GM21390 (cell line): ENCODE measurements at regions not wholly inside any gene's neighbourhood (a gene's known extent, or its start where the extent isn't known, plus 50 kb on each side); places are given as distances from the start of the nearest gene placed in this dataset.
A peak's percentile ranks its signal among the peaks of the same experiment; 100 is the strongest.

ENCODE experiments used
- ATAC-seq: cut with Tn5 transposase; IDR thresholded peaks from one replicate; pipeline ENCODE4 v1.9.1; 2021; ENCODE audit not compliant: unreplicated experiment

DNA sequence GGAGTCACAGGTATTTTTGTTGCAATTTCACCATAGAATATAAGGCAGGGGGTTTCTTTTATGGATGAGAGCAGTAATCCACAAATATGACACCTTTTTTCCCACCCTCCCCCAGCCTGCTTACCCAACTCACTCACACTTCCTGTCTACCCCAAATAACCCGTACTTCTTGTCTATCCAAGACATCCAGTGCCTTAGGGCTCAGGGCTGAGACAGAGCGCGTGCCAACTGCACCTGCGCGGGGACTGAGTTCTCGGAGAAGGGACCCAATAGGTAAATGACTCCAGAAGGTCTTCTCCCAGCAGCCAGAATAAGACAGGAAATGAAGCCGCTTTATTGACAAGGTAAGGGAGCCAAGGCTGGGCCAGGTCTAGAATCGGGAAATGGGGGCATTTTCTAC is 369.1 kb downstream of the SIPA1L2 start:
- no peak for ATAC-seq

DNA sequence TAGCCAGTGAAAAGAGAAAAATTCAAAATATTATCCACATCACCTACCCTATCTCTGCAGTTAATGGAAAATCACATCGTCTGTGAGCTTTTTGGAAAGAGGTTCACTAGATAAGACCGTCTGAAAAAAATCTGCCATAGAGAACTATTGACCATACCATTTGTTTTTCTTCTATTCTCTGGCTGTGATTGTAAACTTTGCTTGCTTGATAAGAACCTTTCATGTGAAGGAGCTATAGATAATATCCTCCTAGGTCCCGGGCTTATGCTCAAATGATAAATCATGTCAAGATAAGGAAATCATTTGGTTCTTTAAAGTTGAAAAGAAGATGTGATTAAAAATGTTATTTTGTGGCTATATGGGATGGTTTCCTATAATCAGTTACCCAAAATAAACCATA is 369.9 kb downstream of the SIPA1L2 start:
- no peak for ATAC-seq

DNA sequence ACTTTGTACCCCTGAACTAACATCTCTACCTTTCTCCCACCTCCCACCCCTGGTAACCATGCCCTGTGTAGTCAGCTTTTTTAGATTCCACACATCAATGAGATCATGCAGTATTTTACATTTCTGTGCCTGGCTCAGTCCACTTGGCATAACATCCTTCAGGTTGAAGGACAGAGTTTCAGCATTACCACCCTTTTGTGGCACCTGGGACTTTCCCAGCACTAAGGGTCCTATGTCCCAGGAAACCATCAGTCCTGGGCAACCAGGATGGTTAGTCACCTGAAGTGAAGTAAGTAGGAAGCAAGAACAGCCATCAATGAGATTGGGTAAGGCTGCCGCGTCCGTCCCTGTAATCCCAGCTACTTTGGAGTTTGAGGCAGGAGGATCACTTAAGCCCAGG is 370.6 kb downstream of the SIPA1L2 start:
- ATAC-seq = no peak

DNA sequence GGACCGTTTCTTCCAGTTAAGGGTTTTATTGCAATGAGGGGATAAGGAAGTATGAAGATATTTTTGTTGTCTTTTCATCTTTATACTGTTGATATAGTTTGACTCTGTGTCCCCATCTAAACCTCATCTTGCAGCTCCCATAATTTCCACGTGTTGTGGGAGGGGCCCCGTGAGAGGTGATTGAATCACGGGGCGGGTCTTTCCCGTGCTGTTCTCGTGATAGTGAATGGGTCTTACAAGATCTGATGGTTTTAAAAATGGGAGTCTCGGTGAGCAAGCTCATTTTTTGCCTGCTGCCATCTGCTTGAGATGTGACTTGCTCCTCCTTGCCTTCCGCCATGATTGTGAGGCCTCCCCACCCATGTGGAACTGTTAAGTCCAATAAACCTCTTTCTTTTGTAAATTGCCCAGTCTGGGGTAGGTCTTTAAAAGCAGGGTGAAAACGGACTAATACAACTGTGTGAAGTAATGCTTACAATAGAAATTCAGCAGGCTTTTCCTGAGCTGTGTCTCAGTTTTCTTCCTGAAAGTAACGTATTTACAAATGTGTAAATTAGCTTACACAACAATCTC is 377.3 kb downstream of the SIPA1L2 start:
- ATAC-seq = no peak

DNA sequence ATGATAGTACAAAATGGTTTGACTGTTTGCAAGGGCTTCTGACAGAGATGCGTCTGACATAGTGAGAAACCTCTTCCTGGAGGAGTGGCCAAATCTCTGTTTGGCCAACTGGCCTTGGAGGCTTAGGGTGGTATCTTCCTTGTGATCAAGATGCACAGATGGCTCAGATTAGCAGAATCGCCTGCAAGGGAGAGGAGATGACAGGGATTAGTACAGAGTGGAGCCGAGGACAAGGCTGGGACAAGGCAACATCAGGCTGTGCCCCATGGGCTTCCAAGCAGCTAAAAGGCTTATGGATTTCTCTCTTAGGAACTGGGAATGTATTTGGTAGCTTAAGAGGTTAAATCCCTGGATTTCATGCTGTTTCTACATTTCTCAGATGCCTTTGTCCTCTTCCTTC is 379.1 kb downstream of the SIPA1L2 start:
- ATAC-seq = no peak

DNA sequence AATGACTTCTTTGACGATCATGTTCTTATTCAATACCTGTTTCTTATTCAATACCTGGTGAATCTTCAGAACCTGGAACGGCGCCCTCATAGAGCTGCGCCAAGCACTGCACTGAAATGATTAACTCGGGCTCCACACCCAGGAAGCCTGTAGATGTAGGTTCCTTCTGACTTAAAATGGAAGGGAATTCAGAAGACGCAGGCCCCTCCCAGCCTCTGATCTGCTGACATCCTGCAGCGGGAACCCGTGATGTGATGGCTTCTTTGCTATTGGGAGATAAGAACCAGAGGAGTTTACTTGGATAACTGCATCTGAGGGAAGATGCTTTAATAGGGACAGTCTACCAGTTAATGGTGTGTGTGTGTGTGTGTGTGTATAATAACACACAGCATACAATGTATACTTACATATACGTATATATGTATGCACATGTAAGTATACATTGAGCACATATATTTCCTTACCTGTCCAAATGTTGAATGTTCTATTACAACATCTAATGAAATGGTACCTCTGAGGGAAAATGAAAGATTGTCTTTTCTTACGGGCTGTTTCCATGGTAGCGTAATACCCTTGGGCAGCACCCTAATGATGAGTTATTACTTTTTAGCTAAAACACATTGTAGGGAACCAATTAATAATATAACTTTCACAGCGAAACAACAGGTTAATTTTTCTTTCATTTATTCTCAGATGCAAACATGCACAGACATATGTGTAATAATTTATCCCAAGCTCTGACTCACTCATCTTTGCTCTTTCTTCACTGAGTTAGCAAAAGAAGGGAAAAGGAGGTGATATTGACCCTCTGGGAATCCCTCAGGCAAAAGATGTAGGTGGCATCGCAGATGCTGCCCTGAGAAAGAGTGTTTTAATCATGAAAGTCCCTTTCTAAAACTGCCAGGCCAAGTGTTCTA is 379.8 kb downstream of the SIPA1L2 start:
- ATAC-seq = no peak

DNA sequence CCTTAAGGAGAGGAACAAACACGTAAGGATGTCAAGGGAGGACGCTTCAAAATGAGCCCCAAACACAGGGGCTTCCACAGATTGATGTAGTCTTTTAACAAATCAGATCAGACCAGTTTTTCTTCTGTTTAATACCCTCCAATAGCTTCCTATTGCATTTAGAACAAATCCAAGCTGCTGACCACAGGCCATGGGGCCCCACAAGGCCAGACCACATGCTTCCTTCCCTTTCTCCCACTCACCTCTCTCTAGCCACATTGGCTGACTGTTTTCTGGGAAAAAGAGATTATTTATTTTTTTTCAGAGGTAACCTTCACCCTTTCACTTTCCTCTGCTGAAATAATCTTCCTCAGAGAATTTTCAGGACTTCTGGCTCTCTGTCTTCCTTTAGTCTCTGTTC is 380.6 kb downstream of the SIPA1L2 start:
- ATAC-seq = no peak

DNA sequence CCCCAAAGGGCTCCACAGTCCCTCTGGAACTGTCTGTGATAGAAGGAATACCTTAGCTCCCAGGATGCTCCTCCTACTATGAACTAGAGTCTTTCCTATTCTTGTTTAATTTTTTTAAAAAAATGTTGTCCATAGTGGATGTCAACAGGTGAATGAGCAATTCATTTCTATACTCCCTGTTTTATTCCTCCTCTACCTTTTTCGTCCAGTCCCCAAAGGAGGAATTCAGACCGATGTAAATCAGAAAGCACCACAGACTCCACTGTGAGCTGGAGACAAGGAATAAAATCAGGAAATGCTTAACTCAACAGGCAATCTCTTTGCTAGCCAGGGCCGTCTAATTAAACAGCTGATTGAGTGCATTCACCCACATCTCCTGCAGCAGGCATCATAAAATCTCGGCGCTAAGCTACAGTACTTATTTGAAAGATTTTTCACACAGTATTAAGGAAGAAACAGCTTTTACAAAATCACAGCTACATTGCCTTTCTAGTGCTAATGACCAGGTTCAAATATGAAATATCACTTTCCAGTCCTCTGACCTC is 381.6 kb downstream of the SIPA1L2 start:
- ATAC-seq = no peak

DNA sequence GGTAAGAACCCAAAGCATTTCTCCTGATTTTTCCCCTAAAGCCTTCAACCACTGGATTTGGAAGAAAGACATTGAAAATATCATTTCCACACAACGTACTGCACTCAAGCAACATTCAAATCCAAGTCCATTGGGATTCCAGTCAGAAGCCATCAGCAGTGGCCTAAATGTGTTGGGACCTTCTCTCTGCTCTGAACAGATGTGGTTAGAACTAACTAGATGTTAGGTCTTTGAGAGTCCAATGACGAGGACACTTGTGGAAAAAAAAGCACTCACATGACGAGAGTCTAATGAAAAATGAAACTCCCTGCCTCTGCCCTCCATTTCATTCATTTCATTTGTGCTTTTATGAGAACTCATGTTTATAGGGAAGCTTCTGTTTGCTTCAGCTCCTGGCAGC is 382.3 kb downstream of the SIPA1L2 start:
- no peak for ATAC-seq

DNA sequence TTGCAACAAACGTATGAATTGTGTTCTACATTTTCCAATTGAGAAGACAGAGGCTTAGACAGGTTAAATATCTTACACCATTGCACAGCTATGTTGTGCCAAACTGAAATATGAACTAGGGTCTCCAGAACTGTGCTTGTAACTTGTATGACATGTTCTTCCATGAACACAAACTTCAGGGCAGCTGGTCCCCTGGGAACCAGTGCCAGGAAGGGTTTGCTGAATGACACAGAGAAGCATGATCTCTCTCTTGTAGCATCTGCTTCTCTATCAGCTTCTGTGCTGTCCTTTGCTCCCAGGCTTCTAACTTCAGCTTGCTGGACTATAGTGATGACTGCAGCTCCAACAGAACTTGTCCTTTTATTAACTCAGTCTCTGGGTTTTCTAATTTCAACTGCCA is 385.5 kb downstream of the SIPA1L2 start:
- ATAC-seq = no peak

DNA sequence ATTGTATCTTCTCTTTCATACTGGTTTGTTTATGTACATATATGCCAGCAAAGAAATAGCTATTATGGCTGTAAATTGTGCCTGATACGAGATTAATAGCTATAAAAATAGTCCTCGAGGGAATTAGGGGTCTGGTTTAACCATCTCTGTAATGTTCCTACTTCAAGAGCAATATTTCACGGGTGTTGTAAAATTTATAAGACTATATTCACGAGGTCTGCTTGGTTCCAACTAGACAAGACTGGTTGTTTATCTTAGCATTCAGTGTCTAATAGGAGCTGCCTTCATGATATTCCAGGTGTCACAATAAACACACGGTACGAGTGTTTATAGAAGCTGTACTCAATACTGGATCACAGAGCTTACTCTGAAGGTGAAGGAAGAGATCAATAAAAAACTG is 389.9 kb downstream of the SIPA1L2 start:
- ATAC-seq = no peak

DNA sequence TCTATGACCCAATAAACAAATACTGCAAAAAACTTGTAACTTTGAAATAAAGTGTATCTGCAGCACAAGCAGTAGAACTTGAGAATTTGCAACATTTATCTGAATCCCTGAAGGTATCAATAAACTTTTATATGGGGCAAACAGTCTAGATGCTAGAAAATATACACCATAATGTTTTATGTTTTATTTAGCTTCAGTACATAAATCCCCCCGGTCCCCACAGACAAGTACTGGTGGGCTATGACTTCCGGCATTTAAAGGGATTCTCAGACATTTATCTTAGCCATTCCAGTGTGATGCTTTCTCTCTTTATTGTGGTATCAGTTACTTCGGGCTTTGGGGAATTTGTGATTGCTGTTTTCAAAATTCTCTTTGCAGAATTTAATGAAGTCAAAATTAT is 390.4 kb downstream of the SIPA1L2 start:
- no peak for ATAC-seq

DNA sequence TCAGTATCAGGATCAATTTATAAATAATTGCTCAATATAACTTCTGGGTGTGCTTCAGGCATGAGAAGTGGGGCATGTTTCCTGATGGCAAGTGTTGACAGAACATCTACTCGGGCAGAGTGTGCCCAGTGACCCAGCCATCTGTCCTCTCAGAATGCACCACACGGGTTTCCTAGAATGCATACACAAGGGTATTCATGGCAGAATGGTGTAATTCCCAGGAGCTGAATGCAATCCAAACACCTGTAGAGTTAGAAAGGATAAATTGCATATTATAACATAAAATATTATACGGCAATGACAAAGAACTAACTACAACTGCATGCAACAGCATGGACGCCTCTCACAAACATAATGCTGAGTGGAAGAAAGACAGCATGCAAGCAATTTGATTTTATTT is 391.9 kb downstream of the SIPA1L2 start:
- no peak for ATAC-seq

DNA sequence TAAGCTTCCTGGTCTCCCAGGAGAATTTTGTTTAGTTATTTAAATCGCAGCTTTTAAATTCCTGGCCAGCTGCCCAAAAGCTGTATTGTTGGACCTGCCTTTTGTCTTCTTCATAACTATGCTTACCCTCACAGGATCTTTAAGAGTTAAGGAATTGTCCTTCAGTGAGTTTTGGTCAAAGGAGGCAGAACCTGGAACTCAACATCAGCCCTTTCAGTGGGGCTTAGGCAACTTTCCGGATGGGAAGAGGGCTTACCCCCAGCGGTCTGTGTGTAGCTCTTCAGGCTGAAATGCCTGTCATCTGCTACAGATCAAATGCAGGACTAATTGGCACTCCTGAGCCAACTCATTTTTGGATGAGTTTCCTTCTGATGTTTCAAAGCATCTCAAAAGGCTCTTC is 402.6 kb downstream of the SIPA1L2 start:
- no peak for ATAC-seq

DNA sequence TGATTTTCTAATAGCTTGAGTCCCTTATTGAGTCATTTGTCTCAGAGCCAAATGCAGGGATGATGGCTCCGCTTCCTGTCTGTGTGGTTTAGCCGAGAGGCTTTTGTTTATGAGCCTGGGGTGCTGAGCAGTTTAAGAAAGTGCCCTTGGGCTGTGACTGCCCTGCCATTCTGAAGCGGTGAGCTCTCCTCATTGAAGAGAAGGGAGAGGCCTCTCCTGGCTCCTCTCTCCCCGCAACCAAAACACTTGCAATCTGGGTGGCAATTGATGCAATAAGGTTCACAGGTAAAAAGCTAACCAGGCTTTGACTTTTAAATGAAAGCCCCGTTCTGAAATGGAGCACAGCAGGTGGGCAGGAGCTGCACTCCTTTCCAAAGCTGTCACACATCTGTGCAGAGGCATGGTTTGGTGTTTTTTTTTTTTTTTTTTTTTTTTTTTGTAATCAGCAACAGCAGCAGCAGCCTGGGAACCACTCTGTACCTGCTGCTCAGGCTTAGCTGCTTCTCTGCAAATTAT is 403.7 kb downstream of the SIPA1L2 start:
- peak; percentile 70 for ATAC-seq

DNA sequence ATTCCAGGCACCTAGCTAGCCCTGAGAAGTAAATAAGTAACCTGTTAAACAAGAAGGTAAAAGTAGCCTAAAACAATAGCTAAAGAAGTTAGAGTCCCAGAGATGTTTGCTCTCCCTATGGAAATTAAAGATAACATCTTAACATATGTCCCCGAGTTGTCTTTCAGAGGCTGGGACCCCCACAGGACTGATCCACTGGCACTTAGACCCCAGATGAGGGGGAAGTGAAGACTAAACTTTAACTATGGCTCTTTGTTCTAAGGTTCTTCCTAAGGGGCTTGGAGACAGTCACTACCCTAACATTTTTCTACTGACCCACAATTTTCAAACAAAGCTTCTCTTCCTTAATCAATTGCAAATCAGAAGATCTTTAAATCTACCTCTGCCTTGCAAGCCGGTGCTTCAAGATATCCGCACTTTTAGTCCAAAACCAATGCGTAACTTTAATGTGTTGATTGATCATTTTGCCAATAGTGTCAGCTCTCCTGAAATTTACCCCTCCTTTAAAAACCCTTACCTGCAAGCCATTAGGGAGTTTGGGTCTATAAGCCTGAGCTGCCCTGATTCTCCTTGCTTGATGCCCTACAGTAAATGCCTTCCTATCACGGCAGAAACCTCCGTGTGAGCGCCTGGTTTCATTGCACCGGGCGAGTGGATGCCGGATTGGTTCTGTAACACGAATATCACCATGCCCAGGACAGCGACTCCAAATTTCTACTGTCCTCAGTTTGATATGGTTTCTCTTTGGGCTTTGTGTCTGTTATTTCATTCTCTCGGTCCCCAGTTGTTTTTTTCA is 404.4 kb downstream of the SIPA1L2 start:
- no peak for ATAC-seq

DNA sequence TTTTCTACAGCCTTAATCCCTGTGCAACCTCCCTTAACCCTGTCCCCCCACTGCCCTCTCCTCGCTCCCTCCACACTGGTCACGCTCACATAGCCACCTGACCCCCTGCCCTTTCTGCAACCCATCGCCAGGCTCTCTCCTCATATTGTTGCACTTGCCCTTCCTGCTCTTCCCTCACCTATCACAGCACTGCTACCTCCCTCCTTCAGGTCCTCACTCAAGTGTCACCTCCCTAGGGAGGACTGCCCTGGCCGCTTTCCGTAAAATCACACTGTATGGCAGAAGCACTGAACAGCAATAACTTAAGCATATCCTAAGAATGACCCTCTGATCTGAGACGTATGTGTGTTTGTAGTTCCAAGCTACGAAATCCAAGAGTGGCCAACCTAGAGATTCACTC is 406.0 kb downstream of the SIPA1L2 start:
- ATAC-seq = no peak

DNA sequence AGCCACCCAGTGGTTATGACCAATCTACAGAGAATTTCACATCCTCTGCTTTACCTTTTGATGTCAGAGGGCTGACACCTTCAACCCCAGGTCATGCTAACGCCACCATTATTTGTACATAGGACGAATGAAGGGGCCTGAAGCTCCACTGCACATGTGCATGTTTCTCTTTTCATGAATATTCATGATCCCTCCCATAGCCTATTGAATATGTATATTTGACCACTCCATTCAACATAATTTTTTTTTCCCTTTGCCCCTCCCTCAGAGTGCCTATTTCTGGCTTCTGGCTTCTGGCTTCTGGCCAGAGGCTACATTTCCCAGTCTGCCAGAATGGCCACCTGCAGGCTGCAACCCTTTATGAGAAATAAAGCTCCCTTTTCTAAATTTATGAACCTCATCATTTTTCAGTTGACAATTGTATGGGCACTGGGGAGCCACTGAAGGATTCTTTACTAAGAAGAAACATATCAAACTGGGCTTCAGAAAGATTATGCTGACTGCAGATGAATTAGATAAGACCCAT is 406.7 kb downstream of the SIPA1L2 start:
- ATAC-seq = no peak

DNA sequence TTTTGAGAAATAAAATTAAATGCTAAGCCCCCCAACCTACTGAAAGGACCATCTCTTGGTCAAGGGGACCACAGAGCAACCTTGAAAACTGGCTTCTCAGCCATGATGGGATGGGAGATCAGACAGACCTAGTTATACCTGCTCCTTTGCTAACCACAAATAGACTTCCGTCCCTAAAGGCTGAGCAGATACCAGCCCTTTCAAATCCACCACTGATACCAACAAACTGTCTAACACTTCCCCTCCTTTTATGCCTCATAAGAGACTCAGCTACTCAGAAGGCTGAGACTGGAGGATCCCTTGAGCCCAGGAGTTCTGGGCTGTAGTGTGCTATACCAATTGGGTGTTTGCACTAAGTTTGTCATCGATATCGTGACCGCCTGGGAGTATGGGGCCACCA is 407.3 kb downstream of the SIPA1L2 start:
- ATAC-seq = no peak

DNA sequence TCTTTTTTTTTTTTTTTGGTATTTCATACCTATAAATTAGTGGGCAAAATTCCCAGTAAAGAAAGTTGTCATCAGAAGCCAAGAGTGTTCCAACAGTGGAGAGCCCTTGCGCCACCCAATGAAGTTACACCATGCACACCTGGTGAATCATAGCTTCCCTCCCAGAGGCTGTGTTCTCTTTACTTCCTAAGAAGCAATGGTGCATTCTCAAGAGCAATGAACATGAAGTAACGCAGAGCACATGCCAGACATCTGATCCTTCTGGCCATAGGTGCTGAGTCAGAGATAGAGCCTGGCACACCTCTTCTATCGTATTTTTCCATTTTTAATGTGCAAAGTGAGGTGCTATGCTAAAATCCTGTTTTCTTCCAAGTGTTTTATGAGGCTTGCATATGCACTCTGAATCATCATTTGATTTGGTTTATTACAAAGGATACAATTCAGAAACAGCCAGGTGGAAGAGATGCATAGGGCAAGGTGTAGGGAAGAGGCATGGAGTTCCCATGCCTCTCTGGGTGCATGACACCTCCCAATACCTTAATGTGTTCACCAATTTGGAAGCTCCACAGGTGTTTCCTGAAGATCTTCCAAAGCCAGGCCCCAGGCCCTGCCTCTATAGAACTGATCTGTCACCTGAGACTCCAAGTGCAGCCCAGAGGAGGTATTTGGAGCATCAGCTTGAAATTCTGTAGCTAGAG is 408.0 kb downstream of the SIPA1L2 start:
- ATAC-seq = no peak
